ENCODE measurements at regions not wholly inside any gene's neighbourhood (a gene's known extent, or its start where the extent isn't known, plus 50 kb on each side); places are given as distances from the start of the nearest gene placed in this dataset.
A peak's percentile ranks its signal among the peaks of the same experiment; 100 is the strongest.

DNA sequence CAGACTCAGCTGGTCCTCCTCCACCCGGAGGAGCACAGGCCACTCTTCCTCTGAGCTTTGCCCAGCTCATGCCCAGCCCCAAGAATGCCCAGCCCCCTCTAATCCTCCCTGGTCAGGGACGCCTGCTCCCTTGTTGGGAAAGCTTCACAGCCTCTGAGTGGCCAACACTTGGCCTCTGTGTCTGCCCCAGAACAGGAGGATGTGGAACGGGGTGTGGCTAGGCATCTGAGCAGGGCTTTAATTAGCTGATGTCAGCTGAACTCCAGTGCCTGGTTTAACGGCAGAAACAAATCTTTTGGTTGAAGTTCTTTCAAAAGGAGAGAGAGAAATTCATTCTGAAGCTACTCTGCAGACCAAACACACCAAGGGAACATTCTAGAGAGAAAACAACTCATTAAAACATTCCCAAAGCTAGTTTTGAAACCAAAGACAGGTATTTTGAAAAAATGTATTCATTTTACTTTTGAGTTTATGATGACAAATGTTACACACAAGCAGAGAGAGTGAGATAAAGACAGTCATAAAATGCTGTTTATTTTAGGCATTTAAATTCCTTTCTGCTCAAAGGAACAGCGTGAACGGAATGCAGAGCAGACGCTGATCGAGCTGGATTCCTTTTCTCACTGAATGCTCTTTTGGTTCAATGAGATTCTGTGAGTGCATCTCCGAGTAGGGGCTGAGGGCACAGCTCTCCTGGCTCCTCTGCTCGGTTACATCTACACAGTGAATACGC lies 63.8 kb downstream of the RTP5 start:
- no peaks in the 10 kb centered on the region for H3K27me3 ChIP-seq (ENCODE audit: control insufficient read depth in 1 of 2, insufficient read depth in 2 of 2, low read length in 2 of 2)
- no peak overlapping the region for H3K9ac ChIP-seq (ENCODE audit: low read length)
- peak overlapping the region in 1 of 2 donors; percentile 16 for H3K4me3 ChIP-seq (ENCODE audit: low read depth in 1 of 2, low read length in 2 of 2)
- H3K27ac ChIP-seq (ENCODE audit: low read depth, low read length) = peak overlapping the region; percentile 10
- peaks cover 14% of the 10 kb centered on the region for H3K4me1 ChIP-seq (ENCODE audit: insufficient read depth, low read length)
- no peaks in the 10 kb centered on the region for H3K36me3 ChIP-seq (ENCODE audit: insufficient read depth, low read length)
- no peaks in the 10 kb centered on the region for H3K9me3 ChIP-seq (ENCODE audit: low read length)

DNA sequence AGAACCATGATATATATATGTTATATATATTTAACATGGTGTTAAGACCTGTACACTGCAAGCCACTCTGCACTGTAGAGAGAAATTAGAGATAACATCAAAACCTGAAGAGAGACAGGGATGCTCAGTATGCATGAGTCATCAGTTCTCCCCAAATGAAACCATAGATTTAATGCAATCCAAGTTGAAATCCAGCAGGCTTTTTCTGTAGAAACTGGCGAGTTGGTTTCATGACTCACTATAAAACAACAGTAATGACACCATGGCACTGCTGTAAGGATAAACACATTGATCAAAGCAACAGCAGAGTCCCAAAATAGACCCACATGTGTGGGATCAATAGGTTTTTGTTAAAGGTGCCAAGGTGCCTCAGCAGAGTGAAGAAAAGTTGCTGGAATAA lies 65.8 kb downstream of the RTP5 start:
- Histone ChIP-seq H3K4me1 (ENCODE audit: insufficient read depth, low read length) (peaks cover 14% of the 10 kb centered on the region), H3K27me3 (ENCODE audit: control insufficient read depth in 1 of 2, insufficient read depth in 2 of 2, low read length in 2 of 2) (no peaks in the 10 kb centered on the region), H3K27ac (ENCODE audit: low read depth, low read length) (no peak overlapping the region), H3K4me3 (ENCODE audit: low read depth in 1 of 2, low read length in 2 of 2) (no peak overlapping the region), H3K36me3 (ENCODE audit: insufficient read depth, low read length) (no peaks in the 10 kb centered on the region), H3K9me3 (ENCODE audit: low read length) (no peaks in the 10 kb centered on the region), H3K9ac (ENCODE audit: low read length) (no peak overlapping the region)

- H3K36me3 ChIP-seq (ENCODE audit: insufficient read depth, low read length) = no peaks in the 10 kb centered on the region
- H3K27ac ChIP-seq (ENCODE audit: low read depth, low read length) = no peak overlapping the region
- H3K9ac ChIP-seq (ENCODE audit: low read length) = no peak overlapping the region
- H3K4me1 ChIP-seq (ENCODE audit: insufficient read depth, low read length) = peaks cover 14% of the 10 kb centered on the region
- H3K9me3 ChIP-seq (ENCODE audit: low read length) = no peaks in the 10 kb centered on the region
- no peaks in the 10 kb centered on the region for H3K27me3 ChIP-seq (ENCODE audit: control insufficient read depth in 1 of 2, insufficient read depth in 2 of 2, low read length in 2 of 2)
- H3K4me3 ChIP-seq (ENCODE audit: low read depth in 1 of 2, low read length in 2 of 2) = no peak overlapping the region
These were observed 66.2 kb downstream of the RTP5 start for GRCh38 chr2:241935774-241936173.

GRCh38 chr2:241936457-241937133 lies 67.1 kb downstream of the RTP5 start:
- H3K27ac ChIP-seq (ENCODE audit: low read depth, low read length) = no peak overlapping the region
- H3K27me3 ChIP-seq (ENCODE audit: control insufficient read depth in 1 of 2, insufficient read depth in 2 of 2, low read length in 2 of 2) = no peaks in the 10 kb centered on the region
- H3K36me3 ChIP-seq (ENCODE audit: insufficient read depth, low read length) = no peaks in the 10 kb centered on the region
- no peaks in the 10 kb centered on the region for H3K9me3 ChIP-seq (ENCODE audit: low read length)
- peaks cover 14% of the 10 kb centered on the region for H3K4me1 ChIP-seq (ENCODE audit: insufficient read depth, low read length)
- no peak overlapping the region for H3K9ac ChIP-seq (ENCODE audit: low read length)
- H3K4me3 ChIP-seq (ENCODE audit: low read depth in 1 of 2, low read length in 2 of 2) = no peak overlapping the region

GRCh38 chr2:241937297-241937696 lies 67.8 kb downstream of the RTP5 start:
- Histone ChIP-seq H3K27ac (ENCODE audit: low read depth, low read length) (no peak overlapping the region), H3K27me3 (ENCODE audit: control insufficient read depth in 1 of 2, insufficient read depth in 2 of 2, low read length in 2 of 2) (no peaks in the 10 kb centered on the region), H3K9ac (ENCODE audit: low read length) (no peak overlapping the region), H3K4me3 (ENCODE audit: low read depth in 1 of 2, low read length in 2 of 2) (no peak overlapping the region), H3K36me3 (ENCODE audit: insufficient read depth, low read length) (no peaks in the 10 kb centered on the region), H3K9me3 (ENCODE audit: low read length) (no peaks in the 10 kb centered on the region), H3K4me1 (ENCODE audit: insufficient read depth, low read length) (peaks cover 14% of the 10 kb centered on the region)

GRCh38 chr2:241939541-241939940 lies 70.0 kb downstream of the RTP5 start:
- Histone ChIP-seq H3K27ac (ENCODE audit: low read depth, low read length) (no peak overlapping the region), H3K4me3 (ENCODE audit: low read depth in 1 of 2, low read length in 2 of 2) (no peak overlapping the region), H3K9me3 (ENCODE audit: low read length) (no peaks in the 10 kb centered on the region), H3K9ac (ENCODE audit: low read length) (no peak overlapping the region), H3K36me3 (ENCODE audit: insufficient read depth, low read length) (no peaks in the 10 kb centered on the region), H3K27me3 (ENCODE audit: control insufficient read depth in 1 of 2, insufficient read depth in 2 of 2, low read length in 2 of 2) (no peaks in the 10 kb centered on the region), H3K4me1 (ENCODE audit: insufficient read depth, low read length) (no peaks in the 10 kb centered on the region)

DNA sequence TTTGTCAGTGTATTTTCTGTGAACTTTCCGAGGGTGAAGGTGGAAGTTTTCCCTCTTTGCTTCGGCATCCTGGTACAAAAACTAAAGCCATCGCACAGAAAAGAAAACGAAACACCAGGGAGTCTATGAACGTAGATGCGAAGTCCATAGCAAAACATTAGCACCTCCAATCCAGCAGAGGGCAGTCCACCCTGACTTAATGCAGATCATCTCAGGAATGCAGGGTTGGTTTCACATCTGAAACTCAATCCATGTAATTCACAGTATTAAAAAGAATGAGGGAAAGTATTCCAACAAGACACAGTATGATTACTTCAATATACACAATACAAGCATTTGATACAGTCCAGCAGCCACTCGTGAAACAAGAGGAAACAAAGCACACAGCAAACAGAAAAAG lies 70.8 kb downstream of the RTP5 start:
- Histone ChIP-seq H3K36me3 (ENCODE audit: insufficient read depth, low read length) (no peaks in the 10 kb centered on the region), H3K4me3 (ENCODE audit: low read depth in 1 of 2, low read length in 2 of 2) (no peak overlapping the region), H3K27ac (ENCODE audit: low read depth, low read length) (no peak overlapping the region), H3K9me3 (ENCODE audit: low read length) (no peaks in the 10 kb centered on the region), H3K4me1 (ENCODE audit: insufficient read depth, low read length) (no peaks in the 10 kb centered on the region), H3K27me3 (ENCODE audit: control insufficient read depth in 1 of 2, insufficient read depth in 2 of 2, low read length in 2 of 2) (no peaks in the 10 kb centered on the region), H3K9ac (ENCODE audit: low read length) (no peak overlapping the region)

DNA sequence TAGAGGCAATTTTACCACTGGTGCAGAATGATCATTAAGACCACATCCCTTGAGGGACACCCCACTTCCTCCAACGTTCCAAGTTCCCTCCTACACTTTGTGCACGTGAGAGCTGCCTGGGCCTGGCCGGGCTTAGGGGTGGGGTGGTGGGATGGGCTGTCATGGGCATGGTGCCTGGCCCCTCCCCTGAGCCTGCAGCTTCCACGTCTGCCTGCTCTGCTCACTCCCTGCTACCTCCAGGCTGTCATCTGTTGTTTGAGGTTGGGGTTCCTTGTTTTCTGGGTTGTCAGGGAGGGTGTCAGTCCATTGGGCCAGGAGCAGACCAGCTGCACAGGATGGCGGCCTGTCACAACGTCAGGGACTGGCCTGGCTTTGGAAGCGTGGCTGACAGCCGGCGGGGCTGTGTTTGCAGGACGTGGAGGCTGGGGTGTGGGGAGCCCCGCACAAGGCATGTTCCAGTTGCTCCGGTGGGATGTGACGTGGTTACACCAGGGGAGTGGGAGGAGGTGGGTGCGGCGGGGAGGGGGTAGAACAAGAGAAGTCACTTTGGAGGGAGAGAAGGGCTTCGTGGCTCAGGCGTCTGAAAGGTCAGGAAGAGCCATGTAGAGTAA lies 72.3 kb downstream of the RTP5 start:
- no peak overlapping the region for H3K4me3 ChIP-seq (ENCODE audit: low read depth in 1 of 2, low read length in 2 of 2)
- H3K36me3 ChIP-seq (ENCODE audit: insufficient read depth, low read length) = no peaks in the 10 kb centered on the region
- H3K9me3 ChIP-seq (ENCODE audit: low read length) = no peaks in the 10 kb centered on the region
- no peaks in the 10 kb centered on the region for H3K27me3 ChIP-seq (ENCODE audit: control insufficient read depth in 1 of 2, insufficient read depth in 2 of 2, low read length in 2 of 2)
- no peaks in the 10 kb centered on the region for H3K4me1 ChIP-seq (ENCODE audit: insufficient read depth, low read length)
- H3K9ac ChIP-seq (ENCODE audit: low read length) = no peak overlapping the region
- H3K27ac ChIP-seq (ENCODE audit: low read depth, low read length) = no peak overlapping the region

DNA sequence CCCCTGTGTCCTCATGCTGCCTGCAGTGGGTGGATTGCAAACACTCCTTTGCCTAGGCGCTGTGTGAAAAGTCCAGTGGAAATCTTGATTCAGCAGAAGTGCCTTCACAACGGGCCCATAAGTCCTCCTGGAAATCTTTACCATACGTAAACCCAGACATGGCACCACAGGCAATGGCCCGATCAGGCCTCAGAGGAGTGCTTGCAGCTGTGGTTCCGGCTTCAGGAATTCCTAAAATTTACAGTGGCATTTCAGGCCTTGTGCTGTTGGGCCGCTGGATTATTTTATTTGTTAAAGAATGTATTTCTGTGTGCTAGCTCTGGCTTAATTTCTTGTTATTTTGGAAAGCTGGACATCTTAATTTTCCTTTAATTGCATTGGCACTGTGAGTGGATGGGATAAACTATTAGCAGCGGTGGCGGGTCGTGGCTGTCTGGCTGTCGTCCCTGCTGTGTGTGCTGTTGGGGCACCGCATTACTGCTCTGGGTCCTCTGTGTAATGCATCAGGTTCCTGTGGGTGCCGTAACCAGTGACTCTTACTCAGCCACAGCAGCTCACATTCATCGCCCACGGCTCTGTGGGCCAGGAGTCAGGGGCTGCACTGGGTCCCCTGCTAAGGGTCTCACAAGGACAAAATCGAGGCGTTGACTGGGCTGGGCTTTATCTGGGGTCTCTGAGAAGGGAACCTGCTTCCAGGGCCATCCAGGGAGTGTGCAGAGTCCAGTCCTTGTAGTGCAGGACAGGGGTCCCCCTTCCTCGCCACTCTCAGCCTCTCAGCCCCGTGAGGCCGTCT lies 73.1 kb downstream of the RTP5 start:
- no peak overlapping the region for H3K4me3 ChIP-seq (ENCODE audit: low read depth in 1 of 2, low read length in 2 of 2)
- no peaks in the 10 kb centered on the region for H3K9me3 ChIP-seq (ENCODE audit: low read length)
- no peaks in the 10 kb centered on the region for H3K27me3 ChIP-seq (ENCODE audit: control insufficient read depth in 1 of 2, insufficient read depth in 2 of 2, low read length in 2 of 2)
- no peaks in the 10 kb centered on the region for H3K36me3 ChIP-seq (ENCODE audit: insufficient read depth, low read length)
- H3K27ac ChIP-seq (ENCODE audit: low read depth, low read length) = no peak overlapping the region
- no peak overlapping the region for H3K9ac ChIP-seq (ENCODE audit: low read length)
- H3K4me1 ChIP-seq (ENCODE audit: insufficient read depth, low read length) = no peaks in the 10 kb centered on the region

DNA sequence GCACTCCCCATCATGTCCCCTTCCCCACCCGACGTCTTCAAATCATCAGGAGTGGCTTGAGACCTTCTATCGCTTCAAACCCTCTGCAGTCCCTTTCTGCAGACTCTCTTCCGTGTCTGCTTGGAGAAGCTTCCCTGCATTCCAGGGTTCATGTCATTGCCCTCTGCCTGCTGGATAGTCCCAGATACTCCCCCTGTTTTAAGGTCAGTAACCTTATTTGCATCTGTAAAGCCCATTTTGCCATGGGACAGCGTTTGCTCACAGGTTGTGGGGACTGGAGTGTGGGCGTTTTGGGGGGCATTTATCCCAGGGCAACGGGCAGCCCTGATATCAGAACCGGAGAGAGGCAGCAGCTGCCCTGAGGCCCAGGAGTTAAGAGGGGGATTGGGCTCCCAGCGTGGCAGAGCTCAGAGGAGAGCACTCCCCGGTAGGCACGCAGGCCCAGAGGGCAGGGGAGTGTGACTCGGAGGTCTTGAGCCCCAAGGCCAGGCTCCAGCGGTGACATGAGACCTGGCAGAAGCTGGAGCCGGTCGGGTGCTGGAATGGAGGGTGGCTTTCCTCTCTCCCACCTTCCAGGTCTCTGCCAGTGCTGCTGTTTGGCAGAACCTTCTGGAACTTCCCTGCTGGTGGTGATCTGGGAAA lies 73.8 kb downstream of the RTP5 start:
- no peak overlapping the region for H3K4me3 ChIP-seq (ENCODE audit: low read depth in 1 of 2, low read length in 2 of 2)
- no peak overlapping the region for H3K27ac ChIP-seq (ENCODE audit: low read depth, low read length)
- no peak overlapping the region for H3K9ac ChIP-seq (ENCODE audit: low read length)
- no peaks in the 10 kb centered on the region for H3K4me1 ChIP-seq (ENCODE audit: insufficient read depth, low read length)
- no peaks in the 10 kb centered on the region for H3K9me3 ChIP-seq (ENCODE audit: low read length)
- H3K27me3 ChIP-seq (ENCODE audit: control insufficient read depth in 1 of 2, insufficient read depth in 2 of 2, low read length in 2 of 2) = no peaks in the 10 kb centered on the region
- no peaks in the 10 kb centered on the region for H3K36me3 ChIP-seq (ENCODE audit: insufficient read depth, low read length)
